RPMI8226 (cell line): ENCODE measurements at regions not wholly inside any gene's neighbourhood (a gene's known extent, or its start where the extent isn't known, plus 50 kb on each side); places are given as distances from the start of the nearest gene placed in this dataset.

Source experiments
- DNase-seq: peaks from one replicate; pipeline ENCODE4 v3.0.0-alpha.2; 2015

- no peak for DNase-seq
Measured at GRCh38 chr10:90530521-90530920, 327.3 kb downstream of the HTR7 start.

GRCh38 chr10:90557385-90557784 lies 300.5 kb downstream of the HTR7 start:
- no peak for DNase-seq

GRCh38 chr10:90560331-90560730 lies 297.5 kb downstream of the HTR7 start:
- no peak for DNase-seq

- DNase-seq = no peak
Measured at GRCh38 chr10:90561666-90562065, 296.2 kb downstream of the HTR7 start.

- no peak for DNase-seq
Measured at GRCh38 chr10:90571481-90572258, 286.2 kb downstream of the HTR7 start.

- DNase-seq = no peak
Measured at GRCh38 chr10:90575125-90575524, 282.7 kb downstream of the HTR7 start.

- no peak for DNase-seq
Measured at GRCh38 chr10:90577569-90577968, 280.3 kb downstream of the HTR7 start.

GRCh38 chr10:90579602-90580242 lies 278.1 kb downstream of the HTR7 start:
- DNase-seq = no peak

GRCh38 chr10:90583416-90583815 lies 274.4 kb downstream of the HTR7 start:
- no peak for DNase-seq

GRCh38 chr10:90587081-90587491 lies 270.8 kb downstream of the HTR7 start:
- no peak for DNase-seq

GRCh38 chr10:90587561-90587960 lies 270.3 kb downstream of the HTR7 start:
- DNase-seq = no peak

- no peak for DNase-seq
Measured at GRCh38 chr10:90588222-90588621, 269.6 kb downstream of the HTR7 start.

- DNase-seq = no peak
Measured at GRCh38 chr10:90589825-90590224, 268.0 kb downstream of the HTR7 start.

GRCh38 chr10:90591629-90592028 lies 266.2 kb downstream of the HTR7 start:
- DNase-seq = no peak

- peak; percentile 35 for DNase-seq
Measured at GRCh38 chr10:90592638-90593302, 265.1 kb downstream of the HTR7 start.

- no peak for DNase-seq
Measured at GRCh38 chr10:90598513-90598912, 259.3 kb downstream of the HTR7 start.

- no peak for DNase-seq
Measured at GRCh38 chr10:90602862-90603610, 254.8 kb downstream of the HTR7 start.

- no peak for DNase-seq
Measured at GRCh38 chr10:90604636-90605035, 253.2 kb downstream of the HTR7 start.

- DNase-seq = no peak
Measured at GRCh38 chr10:90605506-90605905, 252.3 kb downstream of the HTR7 start.

GRCh38 chr10:90612276-90612675 lies 245.6 kb downstream of the HTR7 start:
- no peak for DNase-seq

GRCh38 chr10:90614631-90615030 lies 243.2 kb downstream of the HTR7 start:
- no peak for DNase-seq

- no peak for DNase-seq
Measured at GRCh38 chr10:90621577-90621976, 236.3 kb downstream of the HTR7 start.

GRCh38 chr10:90635111-90635765 lies 222.6 kb downstream of the HTR7 start:
- DNase-seq = no peak
